OCI-LY7 (cell line): ENCODE measurements at regions not wholly inside any gene's neighbourhood (a gene's known extent, or its start where the extent isn't known, plus 50 kb on each side); places are given as distances from the start of the nearest gene placed in this dataset.

Experiments
- BruUV-seq: library from RNA; stranded (reverse); fragments of 400-500 nt; replicated peaks from 2 replicates; lab custom pipeline; 2021; lab: Mats Ljungman, UMichigan
- CTCF ChIA-PET: fragments of 300-600 bp; sonication (Branson Sonifier 250); formaldehyde crosslinking; loops from one replicate; lab custom pipeline; 2022; ENCODE audit warnings: antibody characterized with exemption; ENCODE audit not compliant: unreplicated experiment; lab: Charles Lee
- POLR2A ChIA-PET: fragments of 300-600 bp; sonication (Branson Sonifier 250); formaldehyde crosslinking; loops from one replicate; lab custom pipeline; 2022; ENCODE audit warnings: antibody characterized with exemption; lab: Charles Lee
- DNase-seq: peaks from one replicate; pipeline ENCODE4 v3.0.0-alpha.2; 2015; ENCODE audit warnings: low spot score
- H2AFZ ChIP-seq: fragments of 200-600 bp; sonication (generic), shearing (Covaris generic); 2 replicates; pipeline ENCODE4 v1.6.1; 2014; ENCODE audit warnings: mild to moderate bottlenecking, antibody characterized with exemption, low read length, moderate library complexity
- H3K27ac ChIP-seq: fragments of 200-600 bp; sonication (generic); 2 replicates; pipeline ENCODE4 v1.5.1; 2014; ENCODE audit warnings: mixed run types, low read depth, mild to moderate bottlenecking, moderate library complexity, low read length, inconsistent platforms; ENCODE audit not compliant: poor library complexity, severe bottlenecking
- H3K36me3 ChIP-seq: fragments of 200-600 bp; sonication (generic); 2 replicates; pipeline ENCODE4 v1.6.1; 2014; ENCODE audit warnings: mild to moderate bottlenecking, antibody characterized with exemption, low read length, moderate library complexity, mixed read lengths; ENCODE audit not compliant: insufficient read depth
- H3K4me1 ChIP-seq: fragments of 200-600 bp; sonication (generic); 2 replicates; pipeline ENCODE4 v1.5.1; 2014; ENCODE audit warnings: mild to moderate bottlenecking, low read length; ENCODE audit not compliant: insufficient read depth, poor library complexity, severe bottlenecking
- H3K4me2 ChIP-seq: fragments of 200-600 bp; sonication (generic); 2 replicates; pipeline ENCODE4 v1.6.1; 2014; ENCODE audit warnings: mild to moderate bottlenecking, low read length
- H3K4me3 ChIP-seq: fragments of 200-600 bp; sonication (generic); 2 replicates; pipeline ENCODE4 v1.5.1; 2014; ENCODE audit warnings: mild to moderate bottlenecking, low read depth, low read length; ENCODE audit not compliant: poor library complexity, severe bottlenecking
- H3K79me2 ChIP-seq: fragments of 200-600 bp; sonication (generic); 2 replicates; pipeline ENCODE4 v1.6.1; 2016; ENCODE audit warnings: low read depth, mild to moderate bottlenecking, low read length, moderate library complexity, mixed read lengths; ENCODE audit not compliant: insufficient read depth
- H3K9me2 ChIP-seq: fragments of 200-600 bp; sonication (generic); 2 replicates; pipeline ENCODE4 v1.6.1; 2016; ENCODE audit warnings: mild to moderate bottlenecking, low read length, mixed read lengths; ENCODE audit not compliant: insufficient read depth
- H3K9me3 ChIP-seq: fragments of 200-600 bp; sonication (generic); 2 replicates; pipeline ENCODE4 v1.6.1; 2014; ENCODE audit warnings: mild to moderate bottlenecking, mixed run types, low read length, mixed read lengths
- H4K20me1 ChIP-seq: fragments of 200-600 bp; sonication (generic); 2 replicates; pipeline ENCODE4 v1.6.1; 2014; ENCODE audit warnings: mild to moderate bottlenecking, antibody characterized with exemption, low read length, moderate library complexity, mixed read lengths; ENCODE audit not compliant: insufficient read depth
- CTCF ChIP-seq: fragments of 200-600 bp; sonication (generic); conservative IDR thresholded peaks from 2 replicates; pipeline ENCODE4 v1.5.1; 2014; ENCODE audit warnings: mild to moderate bottlenecking, antibody characterized with exemption, low read length, moderate library complexity, mixed read lengths
- EZH2phosphoT487 ChIP-seq: fragments of 200-600 bp; sonication (generic); IDR thresholded peaks from 2 replicates; pipeline ENCODE4 v1.6.1; 2018; ENCODE audit warnings: low read depth, borderline replicate concordance, mild to moderate bottlenecking, mixed run types, antibody characterized with exemption, low read length, moderate library complexity, mixed read lengths
- intact Hi-C: fragments of 100-400 bp; cut with micrococcal nuclease; formaldehyde crosslinking; loops from one replicate; pipeline ENCODE4 v1.10.0; 2022; ENCODE audit not compliant: unreplicated experiment

GRCh38 chr5:107808671-107809137 lies 138.0 kb upstream of the EFNA5 start:
- CTCF ChIA-PET, result no interaction called here
- H4K20me1 ChIP-seq, result no peaks in the 10 kb centered on the region; the same call in 1 of the 2 replicates
- no peak overlapping the region for H3K4me2 ChIP-seq
- no peaks in the 10 kb centered on the region for H3K9me3 ChIP-seq
- no peak overlapping the region for H2AFZ ChIP-seq
- H3K27ac ChIP-seq, result no peak overlapping the region
- H3K9me2 ChIP-seq, result no peaks in the 10 kb centered on the region
- H3K79me2 ChIP-seq, result no peaks in the 10 kb centered on the region
- TF ChIP-seq EZH2phosphoT487, result no peak
- DNase-seq, result no peak
- POLR2A ChIA-PET, result no interaction called here
- no peak overlapping the region for H3K4me3 ChIP-seq
- no peaks in the 10 kb centered on the region for H3K4me1 ChIP-seq
- intact Hi-C loops, result no loop called here
- BruUV-seq, result no TSS peak
- no peaks in the 10 kb centered on the region for H3K36me3 ChIP-seq

- no peak overlapping the region for H3K4me2 ChIP-seq
- POLR2A ChIA-PET, result no interaction called here
- BruUV-seq, result no TSS peak
These were observed 136.7 kb upstream of the EFNA5 start for GRCh38 chr5:107807431-107807830.

GRCh38 chr5:107806705-107807104 lies 136.0 kb upstream of the EFNA5 start:
- POLR2A ChIA-PET, result no interaction called here
- no peak overlapping the region for H3K4me3 ChIP-seq
- H2AFZ ChIP-seq, result no peak overlapping the region
- no peak for TF ChIP-seq EZH2phosphoT487
- TF ChIP-seq CTCF, result no peak
- H3K4me2 ChIP-seq, result no peak overlapping the region
- no peaks in the 10 kb centered on the region; the same call in 1 of the 2 replicates for H4K20me1 ChIP-seq
- no peak overlapping the region for H3K27ac ChIP-seq
- no peaks in the 10 kb centered on the region for H3K36me3 ChIP-seq
- no peaks in the 10 kb centered on the region for H3K79me2 ChIP-seq
- CTCF ChIA-PET, result no interaction called here
- no peaks in the 10 kb centered on the region for H3K4me1 ChIP-seq
- DNase-seq, result no peak
- no TSS peak for BruUV-seq
- H3K9me2 ChIP-seq, result no peaks in the 10 kb centered on the region
- H3K9me3 ChIP-seq, result no peaks in the 10 kb centered on the region
- intact Hi-C loops, result no loop called here

More at GRCh38 chr5:107807431-107807830, 136.7 kb upstream of the EFNA5 start:
- no peaks in the 10 kb centered on the region; the same call in 1 of the 2 replicates for H4K20me1 ChIP-seq
- no peaks in the 10 kb centered on the region for H3K4me1 ChIP-seq
- no peak for TF ChIP-seq CTCF
- no peak for TF ChIP-seq EZH2phosphoT487
- no peaks in the 10 kb centered on the region for H3K9me2 ChIP-seq
- H3K79me2 ChIP-seq, result no peaks in the 10 kb centered on the region
- no peak for DNase-seq
- CTCF ChIA-PET, result no interaction called here
- no peaks in the 10 kb centered on the region for H3K9me3 ChIP-seq
- H3K27ac ChIP-seq, result no peak overlapping the region
- no peaks in the 10 kb centered on the region for H3K36me3 ChIP-seq
- intact Hi-C loops, result no loop called here
- H2AFZ ChIP-seq, result no peak overlapping the region
- no peak overlapping the region for H3K4me3 ChIP-seq
